Fibroblast of lung (primary cell): ENCODE measurements at regions not wholly inside any gene's neighbourhood (a gene's known extent, or its start where the extent isn't known, plus 50 kb on each side); places are given as distances from the start of the nearest gene placed in this dataset.

Experiments
- CTCF ChIP-seq, 2 donors: IDR thresholded peaks in 1 of 2; conservative IDR thresholded peaks in 1 of 2; 1 replicate in 1 of 2; 2 replicates in 1 of 2; pipeline ENCODE4 v1.5.1; 2011 to 2012; ENCODE audit warnings: low read length in 2 of 2, control low read depth in 1 of 2, inconsistent platforms in 1 of 2, low read depth in 1 of 2, mild to moderate bottlenecking in 1 of 2
- EZH2 ChIP-seq: IDR thresholded peaks from 2 replicates; pipeline ENCODE4 v1.5.1; 2012; ENCODE audit warnings: low read length, control low read depth, mild to moderate bottlenecking; ENCODE audit errors: missing control alignments

- TF ChIP-seq CTCF (conservative IDR thresholded peaks at IDR 0.05 in 1 of 2, IDR thresholded peaks at IDR 0.05 in 1 of 2; ENCODE audit: low read depth in 1 of 2, low read length in 2 of 2) (no peak), EZH2 (no peak)
Measured at GRCh38 chr14:83566567-83566966, 1963.4 kb upstream of the FLRT2 start.
